B cell (primary cell): ENCODE measurements at regions not wholly inside any gene's neighbourhood (a gene's known extent, or its start where the extent isn't known, plus 50 kb on each side); places are given as distances from the start of the nearest gene placed in this dataset.

Experiments used
- CTCF ChIP-seq: fragments of 200-600 bp; IDR thresholded peaks from one replicate; pipeline ENCODE4 v1.8.0; 2022; ENCODE audit warnings: antibody characterized with exemption, mild to moderate bottlenecking
- EZH2 ChIP-seq: IDR thresholded peaks from 2 replicates; pipeline ENCODE4 v1.6.1; 2012; ENCODE audit warnings: borderline replicate concordance, low read depth, mild to moderate bottlenecking, moderate library complexity, low read length; ENCODE audit not compliant: insufficient read depth, poor library complexity, severe bottlenecking

GRCh38 chr9:129402931-129403778, 217.7 kb downstream of the C9orf50 start:
- TF ChIP-seq CTCF (no peak), EZH2 (no peak)
